Middle frontal gyrus (tissue), 1 donor: ENCODE measurements at regions not wholly inside any gene's neighbourhood (a gene's known extent, or its start where the extent isn't known, plus 50 kb on each side); places are given as distances from the start of the nearest gene placed in this dataset.

Experiments used
- DNase-seq: peaks from one replicate; pipeline ENCODE4 v3.0.0-alpha.2; 2015; ENCODE audit warnings: low spot score; ENCODE audit errors: extremely low spot score

DNA sequence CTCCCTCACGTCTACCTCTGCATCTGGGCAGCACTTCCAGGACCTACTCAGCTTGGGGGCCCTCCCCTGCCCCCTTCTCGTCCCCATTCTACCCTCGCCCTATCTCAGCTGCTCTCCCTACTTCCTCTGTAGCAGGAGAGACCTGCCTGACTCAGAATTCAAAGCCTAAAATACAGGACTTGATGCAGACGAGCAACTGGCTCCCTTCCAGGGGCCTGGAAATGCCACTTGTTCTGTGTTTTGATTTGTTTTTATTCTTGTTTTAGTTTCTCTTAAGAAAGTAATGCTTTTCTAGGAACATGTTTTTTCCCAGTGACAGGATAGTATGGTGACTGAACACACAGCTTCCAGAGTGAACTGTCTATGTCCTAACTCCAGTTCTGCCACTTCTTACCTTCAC lies 320.4 kb upstream of the CDH4 start:
- DNase-seq: no peak

DNA sequence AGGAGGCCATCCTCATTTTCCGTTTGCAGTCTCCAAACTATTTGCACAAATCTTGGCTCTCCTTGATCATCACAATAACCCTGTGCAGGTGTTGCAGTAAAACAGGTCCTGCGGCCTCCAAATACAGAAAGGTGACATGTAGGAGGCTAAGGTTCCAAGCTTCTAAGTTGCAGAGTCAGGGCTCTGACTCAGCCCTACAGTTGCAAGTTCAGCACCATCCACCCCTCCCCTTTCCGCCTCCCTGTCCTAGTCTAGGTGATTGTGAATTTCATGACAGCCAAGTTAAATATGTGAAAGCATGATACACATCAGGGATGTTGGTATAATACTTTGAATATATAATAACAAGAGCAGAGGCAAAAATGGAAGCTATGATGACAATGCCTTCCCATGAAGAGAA lies 317.3 kb upstream of the CDH4 start:
- no peak for DNase-seq

DNA sequence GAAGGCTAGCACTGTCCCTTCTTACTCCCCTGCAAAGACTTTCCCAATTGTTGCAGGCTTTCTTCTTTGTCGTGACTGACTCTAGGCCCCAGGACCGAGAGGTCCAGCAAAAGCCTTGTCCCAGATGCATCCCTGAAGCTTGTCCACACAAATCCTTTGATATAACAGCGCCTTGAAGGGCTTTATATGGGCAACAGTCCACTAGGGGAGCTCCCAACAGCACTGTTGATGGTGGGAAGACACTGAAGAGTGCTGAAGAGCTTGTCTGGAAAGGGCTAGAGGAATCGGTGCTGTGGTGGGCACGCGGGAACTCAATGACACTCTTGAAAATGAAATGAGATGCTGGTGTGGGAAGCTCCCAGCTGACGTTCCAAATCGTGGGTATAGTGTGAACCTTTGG lies 316.1 kb upstream of the CDH4 start:
- DNase-seq: no peak

DNA sequence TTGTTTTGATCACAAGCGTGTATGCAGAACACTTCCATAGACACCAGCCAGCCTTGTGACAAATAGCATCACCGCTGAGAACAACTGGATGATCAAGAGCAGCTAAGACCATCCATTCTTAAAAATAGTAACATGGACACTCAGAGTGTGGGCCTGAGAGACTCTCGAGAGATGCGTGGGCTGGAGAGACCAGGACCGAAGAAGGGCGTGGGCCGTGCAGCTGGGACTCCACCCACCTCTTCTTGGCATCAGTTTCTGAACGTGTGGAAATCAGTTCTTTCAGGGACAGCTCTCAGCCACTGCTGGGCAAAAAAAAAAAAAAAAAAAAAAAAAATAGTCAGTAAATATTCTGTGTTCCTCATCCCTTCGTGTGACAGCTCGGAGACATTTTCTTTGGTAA lies 314.5 kb upstream of the CDH4 start:
- no peak for DNase-seq

DNA sequence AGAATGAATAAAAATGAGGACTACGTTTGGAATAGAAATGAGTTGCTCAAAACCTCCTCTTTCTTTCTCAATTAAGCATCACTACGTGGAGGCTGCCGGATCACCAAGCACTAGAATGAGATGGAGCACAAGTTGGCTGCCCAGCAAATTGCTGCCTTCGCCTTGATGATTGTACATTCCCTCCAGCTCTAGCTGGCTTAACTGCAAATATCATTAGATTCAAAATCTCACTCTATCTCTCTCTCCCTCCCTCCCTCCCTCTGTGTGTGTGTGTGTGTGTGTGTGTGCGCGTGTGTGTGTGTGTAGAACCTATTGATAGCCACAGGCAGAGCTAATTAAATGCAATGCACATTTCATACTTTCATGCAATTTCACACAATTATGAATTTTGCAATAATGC lies 310.7 kb upstream of the CDH4 start:
- DNase-seq: no peak

DNA sequence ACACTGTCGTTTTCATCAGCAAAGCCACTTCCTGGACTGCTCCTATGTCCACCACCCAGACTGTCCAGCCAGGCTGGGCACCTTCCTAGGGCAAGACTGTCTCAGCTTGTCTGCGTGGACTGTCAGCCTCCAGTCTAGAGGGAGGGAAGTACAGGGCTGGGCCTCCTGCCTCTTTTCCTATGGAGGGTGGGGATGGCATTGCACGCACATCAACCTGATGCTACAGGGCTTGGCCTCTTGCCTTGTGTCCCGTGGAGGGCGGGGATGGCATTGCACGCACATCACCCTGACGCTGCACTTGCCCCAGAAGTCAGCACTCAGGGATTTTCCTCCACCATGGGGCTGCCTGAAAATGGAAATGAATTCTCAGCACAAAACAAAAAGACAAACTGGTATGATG lies 304.2 kb upstream of the CDH4 start:
- no peak for DNase-seq

DNA sequence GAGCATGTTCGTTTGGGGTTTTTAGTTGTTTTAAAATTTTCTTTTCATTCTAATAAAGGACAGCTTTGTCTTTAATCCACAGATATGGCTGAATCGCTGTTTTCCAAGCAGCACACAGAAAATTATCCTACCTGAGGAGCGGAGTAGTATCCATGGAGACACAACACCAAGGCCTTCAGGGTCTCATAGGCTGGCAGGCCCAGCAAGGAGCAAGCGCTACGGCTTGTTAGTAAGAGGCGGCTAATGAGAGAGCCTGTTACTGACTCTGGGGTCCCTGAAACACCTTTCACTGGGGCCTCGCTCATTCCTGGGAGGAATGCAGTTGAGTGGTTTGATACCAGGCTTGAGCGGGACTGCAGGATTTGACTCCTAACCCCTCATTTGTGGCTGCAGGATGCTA lies 303.8 kb upstream of the CDH4 start:
- no peak for DNase-seq

DNA sequence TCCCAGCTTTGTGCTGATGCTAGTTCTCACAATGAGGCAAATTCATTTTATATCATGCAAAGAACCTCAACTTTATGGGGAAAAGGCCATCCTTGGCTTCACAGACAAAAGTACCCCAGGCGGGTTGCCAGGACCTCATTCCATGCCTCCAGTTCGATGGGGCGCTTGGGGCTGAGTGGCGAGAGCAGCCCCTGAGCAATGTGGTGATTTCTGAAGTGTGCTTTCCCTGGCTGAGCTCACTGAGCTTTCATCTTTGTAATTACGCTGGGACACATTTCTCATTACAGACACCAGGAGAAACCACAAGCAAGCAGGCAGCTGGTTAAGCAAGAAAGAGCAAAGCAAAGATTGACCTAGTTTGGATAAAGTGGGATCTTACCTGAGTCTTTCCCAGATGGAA lies 301.5 kb upstream of the CDH4 start:
- DNase-seq: no peak

DNA sequence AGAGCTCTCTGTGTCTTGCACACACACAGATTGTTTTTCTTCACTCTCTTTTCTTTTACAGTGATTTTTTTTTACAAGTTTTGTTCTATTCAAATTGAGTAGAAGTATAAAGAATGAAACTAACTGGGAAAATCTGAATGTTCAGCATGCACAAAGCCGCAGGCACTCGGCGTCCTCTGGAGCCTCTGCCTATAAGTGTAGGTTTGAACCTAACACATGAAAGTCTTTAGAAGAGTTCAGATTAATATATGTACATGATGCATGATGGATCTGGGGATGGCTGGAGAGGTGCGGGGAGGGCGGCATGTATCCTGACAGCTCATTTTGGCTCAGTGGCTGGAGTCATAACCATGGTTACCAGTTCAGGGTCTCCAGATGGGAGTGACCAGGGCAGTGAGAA lies 301.1 kb upstream of the CDH4 start:
- no peak for DNase-seq

DNA sequence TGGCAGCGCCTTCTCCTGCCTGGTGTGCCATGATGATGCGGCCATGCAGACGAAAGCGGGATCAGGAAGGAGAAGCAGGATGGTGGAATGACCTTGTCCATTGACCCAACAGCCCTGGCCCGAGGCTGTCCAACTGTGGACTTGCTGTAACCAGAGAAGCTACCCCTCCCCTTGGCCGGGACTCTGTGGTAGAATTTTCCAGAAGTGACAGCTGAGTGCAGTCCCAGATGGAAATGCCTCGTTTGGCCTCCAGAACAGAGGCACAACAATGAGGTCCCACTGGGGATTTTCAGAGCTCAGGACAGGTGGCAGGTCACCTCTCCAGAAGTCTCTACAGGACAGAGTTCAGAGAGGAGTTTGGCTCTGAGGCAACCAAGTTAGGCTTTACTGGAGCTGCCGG lies 299.2 kb upstream of the CDH4 start:
- no peak for DNase-seq

DNA sequence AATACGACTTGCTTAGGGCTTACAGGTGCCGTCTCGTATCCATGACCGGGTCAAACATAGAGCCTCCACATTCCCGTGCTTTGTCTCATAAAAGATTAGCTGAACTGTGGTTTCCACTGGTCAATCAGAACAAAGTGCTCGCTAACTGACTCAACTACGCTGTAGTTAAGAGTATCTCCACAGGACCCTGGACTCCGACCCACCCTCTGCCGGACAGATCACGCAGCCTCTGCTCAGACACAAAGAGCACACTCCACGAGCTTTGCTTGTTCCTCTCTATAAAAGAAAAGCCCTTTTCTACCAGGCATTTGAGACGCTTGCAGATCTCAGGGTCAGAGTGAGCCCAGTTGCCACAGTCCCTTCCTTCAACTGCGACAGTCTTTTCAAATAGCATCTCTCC lies 298.7 kb upstream of the CDH4 start:
- DNase-seq: no peak

DNA sequence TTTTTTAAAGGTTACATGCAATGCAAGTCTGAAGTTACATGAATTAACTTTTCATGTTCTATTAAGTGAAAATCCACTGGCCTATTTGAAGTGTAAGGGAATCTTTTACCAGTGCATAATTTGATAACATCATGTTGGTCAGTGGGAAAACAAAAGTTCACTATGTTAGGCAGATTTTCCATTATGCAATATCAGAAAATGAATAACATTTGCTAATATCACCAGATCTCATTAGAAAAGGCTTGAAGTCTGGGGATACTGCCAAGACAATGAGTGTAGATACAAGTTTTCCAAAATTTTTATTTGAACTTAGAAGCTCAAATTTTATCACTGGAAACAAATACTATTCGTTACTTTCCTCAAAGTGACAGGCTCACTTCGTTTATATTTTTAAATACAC lies 296.4 kb upstream of the CDH4 start:
- DNase-seq: no peak

DNA sequence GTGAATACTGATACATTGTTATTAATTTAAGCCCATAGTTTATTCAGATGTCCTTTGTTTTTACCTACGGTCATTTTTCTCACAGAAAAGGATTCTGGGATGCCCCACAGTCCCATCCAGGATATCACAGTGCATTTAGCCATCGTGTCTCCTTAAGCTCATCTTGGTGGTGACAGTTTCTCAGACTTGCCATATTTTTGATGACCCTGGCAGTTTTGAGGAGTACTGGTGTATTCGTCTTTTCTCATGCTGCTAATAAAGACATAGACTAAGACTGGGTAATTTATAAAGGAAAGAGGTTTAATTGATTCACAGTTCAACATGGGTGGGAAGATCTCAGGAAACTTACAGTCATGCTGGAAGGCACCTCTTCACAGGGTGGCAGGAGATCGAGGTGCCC lies 295.9 kb upstream of the CDH4 start:
- DNase-seq: no peak

DNA sequence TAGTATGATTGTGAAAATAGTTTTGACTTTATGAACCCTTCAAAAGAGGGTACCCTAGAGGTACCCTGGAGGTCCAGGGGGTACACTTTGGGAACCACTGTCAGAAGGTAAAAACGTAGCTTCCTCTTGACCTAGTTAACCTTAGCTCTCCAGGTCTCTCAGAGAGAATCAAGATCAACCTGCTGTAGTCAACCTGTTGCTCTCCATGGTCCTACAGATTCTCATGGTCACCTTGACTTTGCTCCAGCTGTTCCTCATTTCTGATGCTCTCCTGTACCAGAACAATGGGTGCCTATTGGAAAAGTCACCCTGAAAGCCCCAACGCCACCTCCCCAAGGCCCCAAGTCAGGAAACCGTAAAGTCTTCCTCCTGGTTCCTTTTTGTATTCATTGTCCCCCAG lies 294.4 kb upstream of the CDH4 start:
- no peak for DNase-seq

DNA sequence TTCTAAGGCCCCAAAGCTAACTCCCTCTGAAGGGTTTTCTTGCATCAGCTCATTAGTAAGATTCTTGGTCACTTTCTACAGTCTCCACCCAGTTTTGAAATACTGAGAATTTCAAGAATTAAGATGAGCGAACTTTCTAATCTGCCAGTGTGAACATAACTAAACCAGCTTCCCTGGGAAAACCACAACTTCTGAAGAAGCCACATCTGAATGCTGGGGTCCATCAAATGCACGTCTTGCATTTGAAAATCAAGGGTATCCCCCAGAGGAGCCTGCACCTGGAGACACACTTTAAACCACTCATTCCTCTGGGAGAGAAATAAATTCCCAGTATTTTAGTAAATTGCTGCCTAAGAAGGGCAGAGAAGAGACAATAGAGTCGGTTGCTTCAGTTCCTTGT lies 292.1 kb upstream of the CDH4 start:
- no peak for DNase-seq

DNA sequence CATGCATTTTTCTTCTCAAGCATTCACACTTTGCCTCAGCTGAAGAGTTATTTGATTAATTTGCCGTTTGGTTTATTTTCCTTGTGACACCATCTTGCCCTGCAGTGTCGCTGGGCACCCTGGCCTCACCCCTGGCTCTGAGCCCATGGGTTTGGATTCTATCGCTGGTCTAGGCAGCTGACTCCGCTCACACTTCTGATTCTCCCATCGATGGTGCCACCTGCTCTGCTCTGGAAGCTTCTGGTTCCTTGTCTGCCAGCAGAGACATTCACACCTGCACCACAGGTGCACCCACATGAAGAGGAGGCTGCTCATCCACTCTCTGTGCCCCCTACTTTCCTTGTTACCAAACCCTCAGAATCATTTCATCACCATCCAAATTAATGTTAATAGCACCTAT lies 291.6 kb upstream of the CDH4 start:
- no peak for DNase-seq

DNA sequence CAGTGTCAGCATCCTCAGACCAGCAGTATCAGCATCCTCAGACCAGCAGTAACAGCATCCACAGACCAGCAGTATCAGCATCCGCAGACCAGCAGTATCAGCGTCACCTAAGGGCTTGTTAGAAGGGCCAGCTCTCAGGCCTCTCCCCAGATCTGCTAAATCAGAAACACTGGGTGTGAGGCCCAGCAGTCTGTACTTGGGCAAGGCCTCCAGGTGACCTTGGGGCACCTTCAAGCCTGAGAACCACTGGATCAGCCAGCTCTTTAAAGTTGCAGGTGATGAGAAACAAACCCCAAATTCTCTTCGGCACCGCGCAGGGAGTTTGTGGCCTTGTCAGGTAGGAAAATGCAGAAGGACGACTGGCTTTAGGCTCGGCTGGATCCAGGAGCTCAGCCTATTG lies 290.5 kb upstream of the CDH4 start:
- no peak for DNase-seq

DNA sequence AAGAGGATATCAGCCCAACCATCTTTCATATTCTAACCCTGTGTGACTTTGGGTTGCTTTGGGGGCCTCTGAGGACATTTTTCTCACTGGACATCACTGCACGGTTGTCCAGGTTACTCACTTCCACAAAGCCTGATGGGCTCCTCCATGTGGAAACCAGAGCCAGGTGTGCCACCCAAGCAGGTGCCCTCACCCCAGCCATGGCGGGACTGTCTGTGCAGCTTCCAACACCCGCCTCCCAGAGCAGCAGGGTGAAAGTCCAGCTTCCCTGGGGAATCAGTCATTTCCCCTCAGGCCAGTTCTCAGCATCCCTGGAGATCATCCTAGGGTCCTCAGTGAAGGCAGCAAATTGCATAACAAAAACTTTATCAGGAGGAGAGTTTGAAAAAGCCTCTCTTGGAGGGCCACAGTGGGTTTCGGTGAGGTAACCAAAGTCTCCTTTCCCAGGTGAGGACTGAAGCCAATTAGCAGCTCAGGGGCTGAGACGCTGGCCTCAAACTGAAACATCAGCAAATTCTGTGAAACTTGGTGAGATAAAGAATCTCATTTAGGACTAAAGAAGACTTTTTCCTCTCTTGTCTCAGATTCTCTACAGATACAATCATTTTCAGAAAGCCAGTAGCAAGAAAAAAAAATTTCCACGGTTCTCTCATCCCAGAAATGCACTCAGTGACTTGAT lies 289.6 kb upstream of the CDH4 start:
- no peak for DNase-seq

DNA sequence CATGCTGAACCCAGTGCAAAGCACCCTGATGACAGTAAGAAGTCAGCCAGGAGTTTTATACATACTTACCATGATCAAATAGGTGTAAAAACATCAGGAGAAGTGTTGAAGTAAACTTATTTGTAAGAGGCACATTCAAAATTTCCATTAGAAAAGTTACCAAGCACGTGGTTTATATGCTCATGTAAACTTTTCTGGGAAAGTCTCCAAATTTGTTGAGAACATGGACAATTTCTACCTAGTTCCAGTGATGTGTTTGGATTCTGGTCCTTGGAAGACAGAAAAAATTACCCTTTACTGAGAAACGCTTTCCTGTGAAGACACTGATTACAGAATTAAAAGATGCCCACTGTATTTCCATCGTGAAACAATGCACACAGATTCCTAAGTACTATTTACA lies 288.9 kb upstream of the CDH4 start:
- no peak for DNase-seq

DNA sequence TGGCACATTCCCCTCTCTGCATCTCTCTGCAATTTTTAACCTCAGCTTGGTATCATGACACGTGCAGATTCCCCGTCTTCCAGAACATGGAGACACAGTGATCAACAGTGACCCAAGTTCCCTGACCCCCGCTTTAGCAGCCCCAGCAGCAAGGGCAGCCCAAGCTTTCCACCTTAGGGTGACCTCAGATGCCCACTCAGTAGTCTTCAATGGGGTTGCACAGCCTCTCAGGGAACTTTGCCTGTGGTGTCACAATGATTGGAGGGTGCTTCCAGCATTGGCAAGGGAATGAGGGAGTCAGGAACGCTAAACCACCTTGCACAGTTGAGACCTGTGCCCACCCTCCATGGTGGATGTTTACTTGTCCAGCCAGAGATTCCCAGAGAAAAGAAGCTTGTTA lies 287.1 kb upstream of the CDH4 start:
- no peak for DNase-seq

DNA sequence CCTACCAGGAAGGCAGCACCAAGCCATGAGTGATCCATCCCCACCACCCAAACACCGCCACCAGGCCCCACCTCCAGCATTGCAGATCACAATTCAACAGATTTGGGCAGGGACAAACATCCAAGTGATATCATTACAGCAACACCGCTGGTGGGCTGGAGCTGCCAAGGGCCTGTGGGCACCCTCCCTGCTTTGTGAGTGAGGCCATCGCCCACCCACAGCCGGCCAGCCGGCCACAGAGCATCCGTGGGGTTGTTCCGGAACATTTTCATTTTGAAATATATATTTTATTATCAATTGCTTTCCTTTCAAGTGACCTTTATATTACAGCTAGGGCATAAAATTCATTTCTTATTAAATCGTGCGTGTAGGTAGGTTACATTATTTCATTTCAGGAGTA lies 286.0 kb upstream of the CDH4 start:
- no peak for DNase-seq

DNA sequence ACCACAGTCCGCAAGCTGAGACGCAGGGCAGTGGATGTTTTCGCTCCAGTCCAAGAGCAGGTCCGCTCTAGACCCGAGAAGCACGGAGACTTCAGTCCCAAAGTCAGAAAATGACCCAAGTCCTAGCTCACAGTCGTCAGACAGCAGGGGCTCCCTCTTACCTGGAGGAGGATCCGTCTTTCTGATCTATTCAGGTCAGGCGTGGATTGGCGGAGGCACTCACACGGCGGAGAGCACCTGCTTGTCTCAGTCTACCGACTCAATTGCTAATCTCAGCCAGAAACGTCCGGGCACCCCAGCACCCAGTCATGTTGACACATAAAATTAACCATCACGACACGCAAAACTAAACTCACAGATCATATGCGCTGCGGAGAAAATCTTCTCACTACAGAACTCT lies 285.3 kb upstream of the CDH4 start:
- no peak for DNase-seq

DNA sequence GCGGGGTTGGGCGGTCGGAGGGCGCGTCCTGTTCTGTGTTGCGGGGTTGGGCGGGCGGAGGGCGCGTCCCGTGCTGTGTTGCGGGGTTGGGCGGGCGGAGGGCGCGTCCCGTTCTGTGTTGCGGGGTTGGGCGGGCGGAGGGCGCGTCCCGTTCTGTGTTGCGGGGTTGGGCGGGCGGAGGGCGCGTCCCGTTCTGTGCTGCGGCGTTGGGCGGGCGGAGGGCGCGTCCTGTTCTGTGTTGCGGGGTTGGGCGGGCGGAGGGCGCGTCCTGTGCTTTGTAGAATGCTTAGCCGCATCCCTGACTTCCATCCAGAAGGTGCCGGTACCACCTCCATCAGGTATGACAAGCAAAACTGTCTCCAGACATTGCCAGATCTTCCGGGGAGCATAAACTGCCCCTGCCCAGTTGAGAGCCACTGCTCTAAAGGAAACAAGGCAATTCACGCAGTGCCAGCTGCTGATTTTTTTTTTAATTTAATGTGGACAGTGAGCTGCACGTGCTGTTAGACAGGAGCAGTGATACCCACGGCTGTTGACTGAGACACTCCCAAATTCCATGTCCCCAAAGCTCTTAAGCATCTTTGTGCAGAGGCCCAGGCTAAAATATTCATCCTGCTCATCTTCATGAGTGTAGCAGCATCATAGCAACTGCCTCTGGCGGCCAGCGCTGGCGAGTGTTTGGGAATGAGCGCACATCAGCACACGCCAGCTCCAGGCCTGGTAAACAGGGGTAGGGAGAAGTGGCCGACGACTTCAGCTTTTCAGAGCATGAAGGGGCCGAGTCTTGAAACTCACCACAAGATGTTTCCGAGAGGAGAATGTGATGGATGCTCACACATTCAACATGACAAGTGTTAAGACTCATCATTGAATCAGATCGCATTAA lies 284.4 kb upstream of the CDH4 start:
- DNase-seq: no peak
